ENCODE measurements at regions not wholly inside any gene's neighbourhood (a gene's known extent, or its start where the extent isn't known, plus 50 kb on each side); places are given as distances from the start of the nearest gene placed in this dataset.

GRCh38 chr13:87872813-87873212, 201.6 kb downstream of the SLITRK5 start:
- DNase-seq (ENCODE audit: low read depth in 4 of 4, low spot score in 3 of 4): no peak

DNA sequence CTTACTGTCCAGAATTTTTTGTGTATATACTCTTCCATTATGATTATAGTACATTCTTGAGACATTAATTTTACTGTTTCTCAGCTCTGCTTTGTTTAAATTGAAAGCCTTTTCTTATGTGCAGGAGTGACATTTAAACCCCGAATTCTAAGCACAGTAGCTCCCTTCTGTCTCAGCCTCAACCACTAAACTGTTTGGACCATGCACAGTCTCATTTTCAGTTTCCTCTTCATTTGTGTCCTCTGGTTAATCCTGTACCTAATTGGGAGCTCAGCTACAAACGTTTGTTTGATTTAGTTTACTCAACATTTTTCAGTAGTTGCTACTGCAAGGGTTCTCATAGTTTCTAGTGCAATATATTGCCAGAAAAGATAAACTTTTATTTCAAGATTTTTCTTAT, 206.3 kb downstream of the SLITRK5 start:
- no peak for DNase-seq (ENCODE audit: low read depth in 4 of 4, low spot score in 3 of 4)

GRCh38 chr13:87878706-87879105, 207.5 kb downstream of the SLITRK5 start:
- no peak for DNase-seq (ENCODE audit: low read depth in 4 of 4, low spot score in 3 of 4)

DNA sequence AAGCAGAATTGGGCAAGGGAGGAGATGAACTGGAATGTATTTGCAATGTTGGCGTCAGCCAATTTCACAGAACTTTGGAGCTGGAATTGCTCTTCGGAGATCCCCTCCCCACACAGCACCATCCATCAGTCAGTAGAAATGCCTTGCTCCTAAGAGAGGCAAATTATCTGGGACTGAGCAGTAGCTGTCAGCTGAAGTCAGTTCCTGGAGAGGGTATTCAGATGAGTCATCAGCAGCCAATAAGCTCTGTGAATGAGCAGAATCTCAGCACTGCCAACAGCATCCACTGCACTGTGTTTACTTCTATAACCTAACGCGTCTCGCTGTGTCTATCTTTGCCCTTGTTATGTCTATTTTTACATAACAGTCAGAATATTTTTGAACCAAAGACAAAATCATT, 213.7 kb downstream of the SLITRK5 start:
- no peak for DNase-seq (ENCODE audit: low read depth in 4 of 4, low spot score in 3 of 4)

DNA sequence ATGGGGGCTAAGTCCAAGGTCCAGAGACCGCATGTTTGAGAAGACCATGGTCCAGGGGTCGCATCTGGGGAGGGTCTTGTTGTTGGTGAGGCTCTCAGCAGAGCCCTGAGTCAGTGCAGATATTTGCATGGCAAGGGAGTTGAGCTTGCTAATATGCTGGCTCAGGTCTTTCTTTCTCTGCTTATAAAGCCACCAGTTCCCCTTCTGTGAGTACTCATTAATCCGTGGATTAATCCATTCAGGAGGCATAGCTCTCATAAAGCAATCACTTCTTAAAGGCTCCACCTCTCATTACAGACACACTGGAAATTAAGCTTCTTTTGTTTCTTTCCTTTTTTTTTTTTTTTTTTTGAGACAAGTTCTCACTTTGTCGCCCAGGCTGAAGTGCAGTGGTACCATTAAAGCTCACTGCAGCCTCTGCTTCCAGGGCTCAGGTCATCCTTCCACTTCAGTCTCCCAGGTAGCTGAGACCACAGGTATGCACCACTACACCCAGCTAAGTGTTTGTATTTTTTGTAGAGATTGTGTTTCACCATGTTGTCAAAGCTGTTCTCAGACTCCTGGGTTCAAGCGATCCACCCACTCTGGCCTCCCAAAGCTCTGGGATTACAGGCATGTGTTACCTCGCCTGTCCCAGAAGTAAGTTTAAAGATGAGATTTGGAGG, 216.4 kb downstream of the SLITRK5 start:
- DNase-seq (ENCODE audit: low read depth in 4 of 4, low spot score in 3 of 4): no peak

DNA sequence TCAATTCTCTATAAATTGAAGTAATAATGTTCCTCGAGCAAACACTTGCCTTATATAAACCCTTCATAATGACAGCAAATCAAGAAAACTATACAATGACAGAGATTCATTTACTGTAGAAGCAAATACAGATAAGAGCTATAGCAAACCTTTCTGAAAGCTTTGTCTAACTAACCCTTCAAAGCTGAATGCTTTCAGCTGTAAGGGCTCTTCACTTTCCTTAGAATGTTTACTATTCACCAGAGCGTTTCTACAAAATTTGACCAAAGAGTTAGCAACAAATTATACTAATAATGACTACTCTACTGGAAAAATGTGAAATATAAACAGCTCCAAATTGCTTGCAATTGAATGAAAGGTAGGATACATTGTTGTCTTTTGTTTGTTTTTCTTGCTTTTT, 218.1 kb downstream of the SLITRK5 start:
- no peak for DNase-seq (ENCODE audit: low read depth in 4 of 4, low spot score in 3 of 4)

- no peak for DNase-seq (ENCODE audit: low read depth in 4 of 4, low spot score in 3 of 4)
Measured at GRCh38 chr13:87893186-87893585, 222.0 kb downstream of the SLITRK5 start.

GRCh38 chr13:87894059-87894458, 222.9 kb downstream of the SLITRK5 start:
- DNase-seq (ENCODE audit: low read depth in 4 of 4, low spot score in 3 of 4): no peak

DNA sequence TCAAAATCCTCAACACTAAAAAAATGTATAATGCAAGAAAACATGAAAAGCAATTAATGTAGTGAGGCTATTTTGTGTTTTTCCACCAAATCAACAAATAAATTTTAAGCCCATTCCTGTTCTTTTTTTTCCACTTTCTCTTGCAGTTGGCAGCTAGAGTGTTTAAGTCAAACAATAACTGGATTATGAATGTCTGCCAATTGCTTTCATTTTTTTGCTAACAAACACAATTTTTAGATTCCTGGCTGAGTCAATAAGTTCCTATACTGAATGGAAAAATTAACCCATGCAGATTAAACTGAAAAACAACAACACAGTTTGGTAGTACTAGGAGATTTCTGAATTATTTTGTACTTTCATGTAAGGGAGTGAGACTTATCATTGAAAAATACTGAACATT, 232.4 kb downstream of the SLITRK5 start:
- no peak for DNase-seq (ENCODE audit: low read depth in 4 of 4, low spot score in 3 of 4)

GRCh38 chr13:87906411-87906810, 235.2 kb downstream of the SLITRK5 start:
- DNase-seq (ENCODE audit: low read depth in 4 of 4, low spot score in 3 of 4): no peak

DNA sequence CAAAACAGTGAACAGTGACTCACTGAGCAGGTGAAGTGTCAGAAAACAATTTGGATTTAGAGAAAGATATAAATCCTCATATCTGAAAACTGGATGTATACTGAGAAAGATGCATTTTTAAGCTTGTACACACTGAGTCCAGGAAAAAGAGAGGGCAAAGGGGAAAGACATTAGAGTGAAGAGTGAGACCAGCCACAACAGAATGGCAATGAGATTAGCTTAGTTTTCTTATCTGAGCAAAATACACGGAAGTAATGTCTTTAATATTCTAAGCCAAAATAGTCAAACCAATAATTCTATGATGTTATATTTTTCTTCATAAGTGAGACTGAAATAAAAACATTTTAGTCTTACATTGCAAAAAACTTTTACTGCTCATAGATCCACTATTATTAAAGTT, 236.0 kb downstream of the SLITRK5 start:
- no peak for DNase-seq (ENCODE audit: low read depth in 4 of 4, low spot score in 3 of 4)

DNA sequence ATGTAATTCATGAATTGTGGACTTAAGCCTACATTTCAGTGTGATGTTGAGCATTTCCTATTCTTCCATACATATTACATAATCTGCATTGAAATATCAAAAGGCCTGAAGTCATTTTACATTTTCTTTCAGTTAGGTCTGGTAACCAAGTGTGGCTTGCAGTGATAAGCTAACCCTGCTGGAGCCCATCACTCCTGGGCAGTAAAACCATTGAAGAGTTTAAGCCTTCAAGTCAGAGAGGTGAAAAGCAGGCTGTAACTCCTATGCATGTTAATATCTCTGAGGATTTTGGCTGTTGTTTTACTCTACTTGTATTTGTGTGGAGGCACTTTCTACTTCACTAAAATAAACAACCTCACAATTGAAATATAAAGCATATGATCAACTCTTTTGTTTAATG, 248.8 kb downstream of the SLITRK5 start:
- DNase-seq (ENCODE audit: low read depth in 4 of 4, low spot score in 3 of 4): no peak

- DNase-seq (ENCODE audit: low read depth in 4 of 4, low spot score in 3 of 4): no peak
Measured at GRCh38 chr13:87923753-87924152, 252.6 kb downstream of the SLITRK5 start.

GRCh38 chr13:87925006-87925405, 253.8 kb downstream of the SLITRK5 start:
- DNase-seq (ENCODE audit: low read depth in 4 of 4, low spot score in 3 of 4): no peak

GRCh38 chr13:87940776-87941175, 269.6 kb downstream of the SLITRK5 start:
- no peak for DNase-seq (ENCODE audit: low read depth in 4 of 4, low spot score in 3 of 4)

DNA sequence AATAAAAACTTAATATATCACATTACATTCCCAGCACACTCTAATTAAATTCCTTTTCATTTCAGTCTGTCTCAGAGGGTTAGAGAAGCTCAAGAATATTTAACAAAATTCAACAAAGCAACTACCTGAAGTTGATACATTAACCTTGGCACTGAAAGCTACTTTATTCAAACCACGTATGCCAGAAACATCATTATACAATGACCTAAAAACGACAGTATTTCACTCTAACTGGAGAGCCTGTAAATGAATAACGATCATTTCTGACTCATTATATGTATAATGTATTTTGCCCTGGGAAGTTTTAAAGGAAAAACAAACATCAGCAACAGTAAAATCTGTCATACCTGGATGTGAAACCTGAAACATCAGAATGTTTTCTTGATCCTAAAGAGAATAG, 270.1 kb downstream of the SLITRK5 start:
- DNase-seq (ENCODE audit: low read depth in 4 of 4, low spot score in 3 of 4): no peak

DNA sequence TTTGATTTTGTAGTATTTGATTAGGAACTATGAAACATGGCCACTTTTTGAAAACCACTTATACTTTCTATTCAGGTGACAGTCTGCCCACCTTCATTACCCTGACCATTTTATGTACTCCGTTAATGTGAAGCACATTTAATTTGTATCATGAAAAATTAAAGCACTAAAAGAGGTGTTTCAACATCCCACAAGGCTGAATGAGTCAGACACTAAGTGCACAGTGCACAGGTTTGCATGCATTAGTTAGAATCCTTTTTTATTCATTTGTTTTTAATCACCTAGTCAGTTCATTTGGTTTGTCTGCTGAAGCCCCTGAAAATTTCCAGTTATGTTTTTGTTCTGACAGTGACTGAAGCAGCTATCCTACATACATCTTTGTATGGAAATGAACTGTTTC, 271.0 kb downstream of the SLITRK5 start:
- DNase-seq (ENCODE audit: low read depth in 4 of 4, low spot score in 3 of 4): no peak

DNA sequence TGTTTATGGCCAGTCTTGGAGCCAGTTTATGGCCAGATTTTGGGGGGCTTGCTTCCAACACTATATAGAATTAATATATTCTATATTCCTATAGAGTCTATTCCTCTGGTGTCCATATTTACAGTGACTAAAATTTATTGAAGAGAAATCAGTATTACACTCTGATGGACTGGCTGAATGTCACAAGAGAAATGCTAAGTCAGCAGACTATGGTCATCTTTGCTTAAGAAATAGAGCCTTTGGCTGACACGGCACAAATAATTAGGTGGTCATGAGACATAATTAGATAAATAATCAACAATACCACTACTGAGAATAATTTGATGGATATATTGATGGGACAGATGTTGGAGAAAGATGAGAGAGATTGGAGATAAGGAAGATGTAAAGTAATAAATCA, 272.9 kb downstream of the SLITRK5 start:
- no peak for DNase-seq (ENCODE audit: low read depth in 4 of 4, low spot score in 3 of 4)

DNA sequence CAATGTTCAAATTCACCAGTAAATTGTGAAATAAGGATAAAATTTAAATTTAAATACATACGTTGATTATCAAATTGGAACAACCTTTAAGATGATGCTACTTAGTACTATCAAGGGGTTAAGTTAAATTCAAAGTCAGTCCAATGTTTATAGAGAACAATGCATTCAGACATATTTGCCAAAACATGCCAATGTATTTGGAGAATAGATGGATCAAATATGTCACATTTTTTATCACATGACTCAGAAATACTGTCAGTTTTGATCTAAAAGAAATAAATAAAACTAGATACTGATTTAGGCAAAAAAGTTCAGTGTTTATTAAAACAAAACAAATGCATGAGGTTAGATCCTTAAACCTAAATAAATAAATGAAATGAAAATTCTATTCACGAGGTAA, 281.2 kb downstream of the SLITRK5 start:
- no peak for DNase-seq (ENCODE audit: low read depth in 4 of 4, low spot score in 3 of 4)

DNA sequence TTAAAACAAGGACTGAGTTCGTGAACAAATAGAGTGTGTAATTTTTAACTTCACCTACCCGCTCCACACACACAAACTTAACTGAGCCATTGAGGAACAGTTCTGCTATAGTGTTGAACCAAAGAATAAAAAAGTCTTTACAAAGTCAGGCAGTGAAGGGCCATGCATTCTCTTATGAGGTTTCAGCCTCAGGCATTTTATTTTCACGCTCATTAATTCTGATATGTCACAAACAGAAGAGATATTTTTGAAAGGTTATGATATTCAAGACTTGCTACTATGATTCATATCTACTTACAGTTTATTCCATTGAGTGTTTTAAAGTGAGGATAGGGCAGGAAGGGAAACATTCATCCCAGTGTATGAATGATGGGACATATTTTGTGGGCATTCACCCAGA, 282.2 kb downstream of the SLITRK5 start:
- DNase-seq (ENCODE audit: low read depth in 4 of 4, low spot score in 3 of 4): no peak

GRCh38 chr13:87954091-87954490, 282.9 kb downstream of the SLITRK5 start:
- DNase-seq (ENCODE audit: low read depth in 4 of 4, low spot score in 3 of 4): no peak

GRCh38 chr13:87961546-87961945, 290.4 kb downstream of the SLITRK5 start:
- DNase-seq (ENCODE audit: low read depth in 4 of 4, low spot score in 3 of 4): no peak

- DNase-seq (ENCODE audit: low read depth in 4 of 4, low spot score in 3 of 4): no peak
Measured at GRCh38 chr13:87972568-87972967, 301.4 kb downstream of the SLITRK5 start.
